ENCODE measurements at regions not wholly inside any gene's neighbourhood (a gene's known extent, or its start where the extent isn't known, plus 50 kb on each side); places are given as distances from the start of the nearest gene placed in this dataset.

DNA sequence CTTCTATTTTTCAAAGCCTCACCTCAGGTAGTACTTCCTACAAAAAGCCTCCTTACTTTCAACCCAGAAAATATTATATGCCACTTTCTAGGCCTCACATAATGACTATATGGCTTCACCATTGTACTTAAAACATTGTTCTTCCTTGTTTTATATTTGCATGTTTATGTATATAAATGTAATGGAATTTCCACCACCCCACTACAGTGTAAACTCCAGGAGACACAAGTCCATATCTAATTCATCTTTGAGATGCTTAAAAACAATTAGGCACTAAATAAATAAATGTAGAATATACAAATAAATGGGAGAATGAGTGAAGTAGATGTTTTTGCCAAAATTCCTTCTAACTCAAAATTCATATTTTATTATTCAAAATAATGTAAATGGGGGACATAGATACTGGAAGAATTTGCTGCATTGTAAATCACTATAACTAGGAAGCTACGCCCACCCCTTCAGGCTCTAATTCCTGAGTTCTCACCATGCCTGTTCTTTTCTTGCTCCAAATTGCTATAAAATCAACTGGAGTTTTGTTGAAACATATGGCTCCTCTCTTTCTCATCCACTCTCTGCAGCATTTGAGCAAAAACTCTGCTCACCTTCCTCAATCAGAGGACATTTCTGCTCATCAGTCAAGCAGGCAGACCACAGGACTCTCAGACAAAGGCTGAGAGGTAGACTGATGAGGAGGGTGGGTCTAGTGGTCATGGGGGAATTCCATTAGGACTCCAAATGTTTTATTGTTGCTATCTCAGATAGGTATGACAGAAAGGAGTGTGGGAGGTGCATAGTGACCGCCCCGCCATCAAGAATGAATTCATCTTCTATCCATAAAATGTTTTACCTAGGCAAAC, 243.0 kb downstream of the HNMT start:
- no peak for DNase-seq (ENCODE audit: extremely low read depth in 1 of 11, low read depth in 9 of 11, low spot score in 4 of 11)

DNA sequence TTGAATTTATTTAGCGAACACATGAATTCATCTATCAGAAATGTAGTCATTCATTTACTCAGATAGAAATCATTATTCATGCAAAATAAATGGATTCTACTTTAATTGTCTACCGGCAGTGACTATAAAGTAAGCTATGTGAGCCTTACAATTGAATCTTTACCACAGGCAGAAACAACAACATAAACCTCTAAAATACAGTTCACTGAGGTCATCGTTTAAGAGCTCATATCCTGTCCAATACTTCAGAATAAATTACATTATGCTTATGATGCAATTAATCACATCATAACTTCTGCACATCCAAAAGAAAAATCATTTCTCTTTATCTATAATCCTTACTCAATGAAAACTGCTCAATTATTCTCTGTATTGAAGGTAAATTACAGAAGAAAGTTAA, 244.7 kb downstream of the HNMT start:
- no peak for DNase-seq (ENCODE audit: extremely low read depth in 1 of 11, low read depth in 9 of 11, low spot score in 4 of 11)

DNA sequence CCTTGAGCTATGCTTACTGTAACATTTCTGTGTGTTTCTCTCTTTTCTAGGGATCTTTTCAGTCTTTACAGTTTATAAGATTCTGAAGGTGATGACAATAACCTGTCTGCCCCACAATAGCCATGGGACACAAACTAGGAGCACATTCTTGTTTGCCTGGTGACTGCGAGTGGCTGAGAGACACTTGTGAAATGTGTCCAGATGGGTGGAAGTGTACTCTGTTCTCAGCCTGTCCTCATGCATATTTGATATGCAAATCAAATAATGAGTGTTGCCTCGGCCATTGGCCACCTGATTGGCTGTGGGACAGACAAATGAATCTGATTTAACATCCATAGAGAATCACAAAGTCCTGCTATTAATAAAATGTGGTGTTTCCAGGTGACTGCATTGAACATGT, 246.2 kb downstream of the HNMT start:
- no peak for DNase-seq (ENCODE audit: extremely low read depth in 1 of 11, low read depth in 9 of 11, low spot score in 4 of 11)

DNA sequence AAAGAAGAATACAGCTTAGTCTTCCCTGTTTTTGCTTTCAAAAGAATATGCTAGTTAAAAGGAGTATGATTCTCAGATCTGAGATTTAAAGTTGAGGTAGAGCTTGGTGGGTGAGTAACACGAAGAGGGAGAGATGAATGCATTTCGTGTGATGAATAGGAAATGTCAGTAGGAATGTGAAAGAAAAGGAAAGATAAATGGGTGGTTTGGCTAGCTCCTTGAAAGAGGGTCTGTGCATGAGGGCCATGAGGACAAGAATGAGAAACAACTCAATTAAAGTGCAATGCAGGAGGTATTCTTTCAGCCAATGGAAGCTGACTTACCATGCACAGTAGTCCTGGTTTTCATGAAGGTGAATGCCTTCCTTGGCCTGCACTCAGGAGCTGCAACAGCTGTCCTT, 248.2 kb downstream of the HNMT start:
- DNase-seq (ENCODE audit: extremely low read depth in 1 of 11, low read depth in 9 of 11, low spot score in 4 of 11), result no peak

DNA sequence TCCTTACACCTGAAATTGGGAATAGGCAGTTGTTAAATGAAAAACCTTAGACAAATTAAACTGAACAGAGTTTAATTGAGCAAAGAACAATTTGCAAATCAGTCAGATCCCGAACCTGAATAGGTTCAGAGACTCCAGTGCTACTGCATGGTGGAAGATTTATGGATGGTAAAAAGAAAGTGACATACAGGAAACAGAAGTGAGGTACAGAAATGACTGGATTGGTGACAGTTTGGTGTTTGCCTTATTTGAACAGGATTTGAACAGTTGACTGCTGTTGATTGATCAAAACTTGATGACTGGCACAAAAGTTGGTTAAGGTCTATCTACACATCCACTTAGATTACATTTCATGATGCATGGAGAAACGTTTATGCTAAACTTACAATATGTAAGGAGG, 248.8 kb downstream of the HNMT start:
- DNase-seq (ENCODE audit: extremely low read depth in 1 of 11, low read depth in 9 of 11, low spot score in 4 of 11), result no peak

DNA sequence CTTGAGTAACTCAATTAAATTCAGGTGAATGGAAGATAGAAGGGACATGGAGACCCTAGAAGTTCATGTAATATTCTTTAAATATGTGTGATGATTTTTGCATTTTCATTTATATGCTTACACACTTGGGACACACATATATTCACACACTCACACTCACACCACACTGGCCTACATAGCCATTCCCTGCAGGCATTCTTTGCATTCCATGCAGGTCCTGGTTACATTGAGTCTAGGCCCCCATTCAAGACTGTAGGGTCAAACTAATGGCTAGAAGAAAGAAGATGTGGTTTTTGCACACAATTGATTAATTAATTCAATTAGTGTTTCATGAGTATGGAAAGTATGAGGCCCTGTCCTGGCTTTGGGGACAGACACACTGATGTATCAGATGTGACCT, 249.4 kb downstream of the HNMT start:
- DNase-seq (ENCODE audit: extremely low read depth in 1 of 11, low read depth in 9 of 11, low spot score in 4 of 11), result no peak

DNA sequence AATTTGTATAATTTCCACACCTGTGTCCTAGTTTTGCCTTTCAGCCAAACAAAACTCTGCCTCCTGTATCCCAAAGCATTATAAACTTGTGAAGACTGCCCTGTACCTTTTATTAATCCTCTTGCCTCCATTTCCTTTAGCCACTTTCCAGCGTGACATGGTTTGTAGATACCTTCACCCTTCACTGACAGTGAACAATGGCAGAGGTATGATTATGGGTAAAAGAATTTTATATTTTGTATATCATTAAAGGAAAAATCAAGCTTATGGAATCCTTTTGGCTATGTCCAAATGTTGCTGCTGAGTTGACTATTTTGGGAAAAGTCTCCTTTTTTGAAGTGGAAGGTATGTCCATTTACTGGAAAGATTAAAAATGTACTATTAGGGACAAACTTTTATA, 251.7 kb downstream of the HNMT start:
- DNase-seq (ENCODE audit: extremely low read depth in 1 of 11, low read depth in 9 of 11, low spot score in 4 of 11), result no peak

DNA sequence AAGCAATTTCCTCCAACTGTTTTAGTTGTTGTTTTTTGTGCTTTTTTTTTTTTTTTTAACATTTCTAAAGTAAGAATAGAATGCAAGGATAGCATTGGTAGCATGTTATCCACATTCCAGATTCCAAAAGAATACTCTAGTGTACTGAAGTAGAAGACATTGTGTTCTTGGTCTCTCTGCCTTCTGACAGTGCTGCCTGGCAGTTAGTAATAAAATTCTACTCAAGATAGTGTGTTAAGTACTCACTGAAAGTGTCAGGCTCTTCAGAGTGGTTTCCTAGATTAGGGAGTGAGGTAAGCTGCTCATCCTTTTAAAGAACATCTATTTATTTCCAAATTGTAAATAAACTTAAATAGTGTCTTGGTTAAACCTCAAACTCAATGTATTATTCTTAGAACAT, 253.7 kb downstream of the HNMT start:
- no peak for DNase-seq (ENCODE audit: extremely low read depth in 1 of 11, low read depth in 9 of 11, low spot score in 4 of 11)

DNA sequence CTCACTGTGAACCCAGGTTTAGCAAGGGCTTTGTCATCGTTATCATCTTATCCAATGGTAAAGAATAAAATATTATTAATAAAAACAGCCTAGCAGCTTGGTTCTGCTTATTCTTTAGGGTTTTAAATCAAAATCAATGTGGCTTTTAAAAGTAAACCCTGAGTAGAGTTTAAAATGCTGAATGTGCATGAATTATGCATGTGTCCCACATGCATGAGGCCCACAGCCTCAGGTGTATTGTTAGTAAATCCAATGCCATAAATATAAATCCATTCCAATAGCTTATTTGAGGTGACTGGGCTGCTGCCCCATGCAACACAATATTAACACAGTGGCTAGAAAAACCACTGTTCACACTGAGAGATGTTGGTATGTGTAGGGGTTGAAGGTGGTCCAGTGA, 254.1 kb downstream of the HNMT start:
- DNase-seq (ENCODE audit: extremely low read depth in 1 of 11, low read depth in 9 of 11, low spot score in 4 of 11), result no peak

DNA sequence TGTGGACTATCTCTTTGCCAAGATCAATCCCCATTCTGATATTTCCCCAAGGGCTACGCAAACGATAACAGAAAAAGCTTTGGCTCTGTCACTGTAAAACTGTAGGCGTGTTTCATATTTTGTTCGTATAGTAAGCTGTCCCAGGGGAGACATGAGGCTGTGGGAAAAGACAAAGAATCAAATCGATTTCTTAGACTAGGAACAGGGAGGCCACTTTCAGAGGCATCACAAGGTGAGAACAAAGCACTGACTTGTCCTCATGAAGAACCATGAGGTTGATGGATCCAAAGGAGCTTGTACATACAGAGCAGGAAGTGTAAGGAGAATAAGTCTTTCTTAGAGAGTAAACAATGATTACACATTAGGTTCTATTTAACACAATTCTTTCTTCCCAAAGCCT, 255.7 kb downstream of the HNMT start:
- no peak for DNase-seq (ENCODE audit: extremely low read depth in 1 of 11, low read depth in 9 of 11, low spot score in 4 of 11)

DNA sequence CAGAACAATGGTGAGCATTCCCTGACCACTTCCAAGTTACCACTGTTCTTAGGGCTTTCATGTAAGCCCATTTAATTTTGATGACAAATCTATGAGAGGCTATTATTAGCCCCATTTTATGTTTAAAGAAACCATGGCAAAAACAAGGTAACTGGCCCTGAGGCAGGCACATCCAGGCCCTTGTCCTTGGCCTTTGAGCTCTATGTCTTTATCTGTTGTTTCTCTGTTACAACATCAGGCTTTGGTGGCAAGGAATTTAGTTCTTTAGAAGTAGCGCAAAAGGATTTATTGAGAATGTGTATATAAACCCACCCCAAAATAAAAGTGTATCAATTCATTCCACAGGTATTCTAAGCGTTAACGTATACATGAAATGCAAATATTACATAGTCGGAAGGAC, 257.1 kb downstream of the HNMT start:
- DNase-seq (ENCODE audit: extremely low read depth in 1 of 11, low read depth in 9 of 11, low spot score in 4 of 11), result no peak

DNA sequence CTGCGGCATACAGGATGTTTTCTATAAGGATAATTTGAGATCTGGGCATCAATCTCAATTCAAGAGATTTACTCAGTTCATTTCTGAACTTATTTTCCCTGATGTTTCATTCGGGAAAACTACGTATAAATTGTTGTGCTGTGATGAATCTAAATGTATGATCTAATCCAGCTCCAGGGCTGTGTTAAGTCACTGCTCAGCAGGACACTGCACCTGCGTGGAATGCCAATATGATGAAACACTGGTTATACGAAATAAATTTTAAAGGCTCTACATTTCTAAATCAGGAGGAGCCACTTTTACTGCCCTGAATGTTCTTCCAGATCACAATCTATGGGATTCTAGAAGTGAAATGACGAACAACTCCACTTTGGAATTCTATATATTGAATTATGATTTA, 259.0 kb downstream of the HNMT start:
- no peak for DNase-seq (ENCODE audit: extremely low read depth in 1 of 11, low read depth in 9 of 11, low spot score in 4 of 11)

DNA sequence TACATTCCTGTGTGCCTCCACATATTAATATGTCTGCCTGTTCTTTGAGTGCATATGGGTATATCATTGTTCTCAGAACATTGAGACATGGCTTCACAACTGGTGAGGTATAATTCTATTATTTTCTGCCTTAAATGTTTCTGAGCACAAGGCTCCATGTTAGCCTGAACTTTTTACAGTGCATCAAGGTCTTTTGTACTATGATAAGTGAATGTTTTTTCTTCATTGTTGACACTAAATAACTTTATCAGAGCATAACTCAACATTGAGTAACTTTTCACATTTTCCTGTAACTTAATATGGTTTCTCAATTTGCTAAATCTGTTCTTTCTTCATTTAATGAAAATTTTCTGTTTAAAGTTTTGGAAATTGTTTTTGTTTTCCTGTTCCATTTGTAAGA, 262.9 kb downstream of the HNMT start:
- no peak for DNase-seq (ENCODE audit: extremely low read depth in 1 of 11, low read depth in 9 of 11, low spot score in 4 of 11)

DNA sequence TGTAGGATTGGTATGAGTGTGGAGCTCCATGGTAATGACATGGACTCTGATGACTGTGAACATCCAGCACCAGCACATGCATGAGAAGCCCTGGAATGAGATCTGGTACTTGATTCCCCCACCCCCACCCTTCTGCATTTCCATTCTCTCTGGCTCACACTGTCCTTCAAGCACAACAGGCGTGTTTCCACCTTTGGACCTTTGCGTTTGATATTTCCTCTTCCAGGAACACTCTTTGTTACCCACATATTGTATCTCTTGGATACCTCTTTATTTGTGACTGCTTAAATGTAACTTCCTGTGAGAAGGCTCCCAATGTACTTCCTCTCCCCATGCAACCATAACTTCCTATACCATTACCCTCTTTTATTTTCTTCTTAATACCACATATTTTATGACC, 263.8 kb downstream of the HNMT start:
- DNase-seq (ENCODE audit: extremely low read depth in 1 of 11, low read depth in 9 of 11, low spot score in 4 of 11), result no peak

DNA sequence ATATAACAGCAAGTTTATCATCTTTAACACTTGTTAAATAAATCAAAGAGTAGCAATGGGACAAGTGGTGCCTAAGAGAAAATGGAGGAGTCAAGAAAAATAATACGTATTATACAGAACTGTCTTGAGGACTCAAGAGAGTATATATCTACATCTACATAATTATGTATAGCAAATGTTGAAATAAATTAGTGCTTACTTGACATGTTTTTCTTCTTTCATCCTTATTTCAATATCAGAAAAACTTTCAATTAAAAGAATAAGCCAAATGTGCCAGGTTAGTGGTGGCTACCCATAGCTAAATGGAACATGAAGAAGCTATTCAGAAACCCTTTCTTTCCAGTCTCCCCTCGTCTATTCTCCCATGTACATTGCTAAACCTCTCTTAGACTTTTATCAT, 267.3 kb upstream of the SPOPL start:
- DNase-seq (ENCODE audit: extremely low read depth in 1 of 11, low read depth in 9 of 11, low spot score in 4 of 11), result no peak

DNA sequence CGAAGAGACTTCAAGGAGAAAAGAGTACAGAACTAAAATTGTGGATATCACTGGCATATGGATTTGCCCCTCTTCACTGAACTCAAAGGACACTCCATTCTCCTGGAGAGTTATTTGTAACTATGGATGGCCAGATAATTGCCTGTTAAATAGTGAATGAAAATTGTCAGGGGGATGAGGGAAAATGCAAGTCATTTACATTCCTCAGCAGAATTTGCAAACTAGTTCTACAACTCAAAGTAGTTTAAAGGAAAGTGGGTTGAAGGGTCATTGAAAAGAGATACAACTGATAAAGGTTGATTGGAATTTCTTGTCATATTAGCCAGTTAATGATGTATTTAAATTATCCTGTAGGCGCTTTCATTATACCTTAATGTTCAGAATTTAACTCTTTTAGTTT, 266.5 kb upstream of the SPOPL start:
- DNase-seq (ENCODE audit: extremely low read depth in 1 of 11, low read depth in 9 of 11, low spot score in 4 of 11), result no peak

DNA sequence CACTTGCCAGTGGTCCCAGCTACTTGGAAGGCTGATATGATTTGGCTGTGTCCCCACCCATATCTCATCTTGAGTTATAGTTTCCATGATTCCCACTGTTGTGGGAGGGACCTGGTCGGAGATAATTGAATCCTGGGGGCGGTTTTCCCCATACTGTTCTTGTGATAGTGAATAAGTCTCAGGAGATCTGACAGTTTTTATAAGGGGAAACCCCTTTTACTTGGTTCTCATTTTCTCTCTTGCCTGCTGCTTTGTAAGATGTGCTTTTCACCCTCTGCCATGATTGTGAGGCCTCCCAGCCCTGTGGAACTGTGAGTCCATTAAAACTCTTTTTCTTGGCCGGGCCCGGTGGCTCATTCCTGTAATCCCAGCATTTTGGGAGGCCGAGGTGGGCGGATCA, 265.4 kb upstream of the SPOPL start:
- DNase-seq (ENCODE audit: extremely low read depth in 1 of 11, low read depth in 9 of 11, low spot score in 4 of 11), result no peak

DNA sequence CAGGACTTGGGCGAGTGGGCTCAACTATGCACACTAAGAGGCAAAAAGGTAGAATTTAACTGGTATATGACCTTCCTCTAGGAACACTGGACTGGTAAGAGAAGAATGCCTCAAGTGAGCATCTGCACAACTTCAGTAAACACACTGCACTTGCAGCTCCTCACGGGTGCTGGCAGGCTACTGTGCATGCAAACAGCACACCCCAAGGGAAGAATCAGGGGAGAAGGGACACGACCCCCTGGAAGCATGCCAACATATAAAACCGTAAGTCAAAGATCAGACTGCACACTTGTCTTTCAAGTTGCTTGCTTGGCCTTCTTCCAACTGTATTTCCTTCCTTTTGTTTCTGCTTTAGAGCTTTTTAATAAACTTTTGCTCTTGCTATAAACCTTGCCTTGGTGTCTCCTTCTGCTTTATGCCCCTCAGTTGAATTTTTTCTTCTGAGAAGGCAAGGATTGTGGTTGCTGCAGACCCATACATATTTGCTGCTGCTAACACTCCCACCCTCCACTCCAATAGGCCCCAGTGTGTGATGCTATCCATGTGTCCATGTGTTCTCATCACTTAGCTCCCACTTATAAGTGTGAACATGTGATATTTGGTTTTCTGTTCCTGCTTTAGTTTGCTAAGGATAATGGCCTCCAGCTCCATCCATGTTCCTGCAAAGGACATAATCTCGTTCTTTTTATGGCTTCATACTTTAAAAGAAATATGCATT, 263.7 kb upstream of the SPOPL start:
- peak in 1 of 11 donors; percentile 21 for DNase-seq (ENCODE audit: extremely low read depth in 1 of 11, low read depth in 9 of 11, low spot score in 4 of 11)

DNA sequence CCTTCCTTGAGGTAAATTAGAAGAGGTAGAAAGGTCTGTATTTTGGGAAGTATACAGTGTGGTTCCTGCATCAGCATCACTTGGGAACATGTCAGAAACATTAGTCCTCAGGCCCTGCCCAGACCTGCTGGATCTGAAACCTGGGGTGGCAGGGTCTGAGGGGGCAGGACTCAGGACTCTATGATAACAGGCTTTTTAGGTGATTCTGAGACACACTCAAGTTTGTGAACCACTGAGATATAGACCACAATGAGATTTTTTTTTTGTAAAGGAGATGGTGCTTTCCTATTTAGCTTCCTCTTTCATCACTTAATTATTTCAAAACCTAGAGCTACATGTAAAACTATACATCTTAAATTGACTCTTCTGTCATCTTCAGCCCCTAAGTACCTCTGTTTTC, 262.7 kb upstream of the SPOPL start:
- DNase-seq (ENCODE audit: extremely low read depth in 1 of 11, low read depth in 9 of 11, low spot score in 4 of 11), result no peak

DNA sequence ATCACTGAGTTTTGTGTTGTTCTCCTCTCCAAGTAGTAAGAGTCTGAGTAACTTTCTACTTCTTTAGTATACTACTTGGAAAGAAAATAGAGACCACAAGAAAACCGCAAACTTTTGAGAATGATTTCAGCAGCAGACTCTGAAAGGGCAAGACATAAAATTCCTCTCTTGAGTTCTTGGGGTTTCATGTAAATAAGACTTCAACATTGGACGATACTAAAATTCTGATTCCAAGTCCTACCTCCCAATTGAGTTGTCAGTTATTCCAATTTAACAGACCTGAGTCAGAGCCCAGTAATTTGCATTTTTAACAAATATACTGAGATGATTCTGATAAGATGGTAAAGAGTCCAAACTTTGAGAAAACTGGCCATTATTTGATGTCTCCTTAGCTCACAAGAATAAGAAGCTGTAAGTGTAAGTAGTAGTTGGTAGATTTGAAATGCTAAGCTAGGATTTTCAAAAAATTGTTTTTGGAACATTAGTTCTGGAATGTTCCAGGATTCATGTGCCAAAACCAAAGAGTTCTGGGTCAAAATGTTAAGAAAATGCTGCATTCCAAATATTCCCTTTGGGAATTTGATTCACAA, 261.6 kb upstream of the SPOPL start:
- DNase-seq (ENCODE audit: extremely low read depth in 1 of 11, low read depth in 9 of 11, low spot score in 4 of 11), result no peak

Measured in renal cortex interstitium (tissue), 11 donors.